ENCODE measurements at regions not wholly inside any gene's neighbourhood (a gene's known extent, or its start where the extent isn't known, plus 50 kb on each side); places are given as distances from the start of the nearest gene placed in this dataset.

GRCh38 chr4:93960450-93960849 lies 131.9 kb downstream of the ATOH1 start:
- TF ChIP-seq FOXM1 (IDR thresholded peaks at IDR 0.05; ENCODE audit: borderline replicate concordance) (no peak), PKNOX1 (IDR thresholded peaks at IDR 0.05) (no peak), BHLHE40 (IDR thresholded peaks at IDR 0.05; ENCODE audit: borderline replicate concordance) (no peak), TARDBP (IDR thresholded peaks at IDR 0.05) (no peak), SUZ12 (IDR thresholded peaks at IDR 0.05) (no peak), NFRKB (IDR thresholded peaks at IDR 0.05) (no peak), ZNF384 (IDR thresholded peaks at IDR 0.05) (no peak), L3MBTL2 (conservative IDR thresholded peaks at IDR 0.05) (no peak), CTBP1 (IDR thresholded peaks at IDR 0.05; ENCODE audit: borderline replicate concordance) (no peak)
- POLR2A ChIA-PET = no interaction called here
- no peak for DNase-seq (ENCODE audit: extremely low spot score)
- CTCF ChIA-PET = interaction anchor here (0.6 kb wide), 1 partner anchor 71 kb away, joined by 3 read pairs; no protein-coding TSS in a partner anchor

GRCh38 chr4:93960916-93961315 lies 132.4 kb downstream of the ATOH1 start:
- POLR2A ChIA-PET = no interaction called here
- DNase-seq (ENCODE audit: extremely low spot score) = no peak
- TF ChIP-seq ZNF384 (IDR thresholded peaks at IDR 0.05) (no peak), L3MBTL2 (conservative IDR thresholded peaks at IDR 0.05) (no peak)
- CTCF ChIA-PET = interaction anchor here (0.6 kb wide), 1 partner anchor 71 kb away, joined by 3 read pairs; no protein-coding TSS in a partner anchor

- TF ChIP-seq ZNF384 (IDR thresholded peaks at IDR 0.05) = no peak
- no peak for TF ChIP-seq ARNT (IDR thresholded peaks at IDR 0.05)
- TF ChIP-seq HDGF (IDR thresholded peaks at IDR 0.05; ENCODE audit: borderline replicate concordance) = no peak
- ChIA-PET CTCF (no interaction called here), POLR2A (no interaction called here)
- DNase-seq (ENCODE audit: extremely low spot score) = no peak
Measured at GRCh38 chr4:93981594-93981993, 153.0 kb downstream of the ATOH1 start.

- CTCF ChIA-PET = no interaction called here
- POLR2A ChIA-PET = no interaction called here
- no peak for DNase-seq (ENCODE audit: extremely low spot score)
- TF ChIP-seq ARNT (IDR thresholded peaks at IDR 0.05) = no peak
- no peak for TF ChIP-seq L3MBTL2 (conservative IDR thresholded peaks at IDR 0.05)
- no peak for TF ChIP-seq NFRKB (IDR thresholded peaks at IDR 0.05)
- TF ChIP-seq CTBP1 (IDR thresholded peaks at IDR 0.05; ENCODE audit: borderline replicate concordance) = no peak
- TF ChIP-seq TARDBP (IDR thresholded peaks at IDR 0.05) = no peak
- no peak for TF ChIP-seq SP1 (IDR thresholded peaks at IDR 0.05)
- TF ChIP-seq FOXM1 (IDR thresholded peaks at IDR 0.05; ENCODE audit: borderline replicate concordance) = no peak
- TF ChIP-seq LEF1 (IDR thresholded peaks at IDR 0.05; ENCODE audit: borderline replicate concordance) = no peak
- TF ChIP-seq SUZ12 (IDR thresholded peaks at IDR 0.05) = no peak
- no peak for TF ChIP-seq PKNOX1 (IDR thresholded peaks at IDR 0.05)
- TF ChIP-seq FOXA1 (IDR thresholded peaks at IDR 0.05) = no peak
- no peak for TF ChIP-seq FOXK2 (IDR thresholded peaks at IDR 0.05)
- no peak for TF ChIP-seq HDGF (IDR thresholded peaks at IDR 0.05; ENCODE audit: borderline replicate concordance)
Measured at GRCh38 chr4:93982255-93982654, 153.7 kb downstream of the ATOH1 start.

- POLR2A ChIA-PET = no interaction called here
Measured at GRCh38 chr4:93983140-93983539, 154.6 kb downstream of the ATOH1 start.

GRCh38 chr4:93994175-93994994 lies 165.8 kb downstream of the ATOH1 start:
- CTCF ChIA-PET = no interaction called here
- no peak for DNase-seq (ENCODE audit: extremely low spot score)
- POLR2A ChIA-PET = no interaction called here
- TF ChIP-seq BHLHE40 (IDR thresholded peaks at IDR 0.05; ENCODE audit: borderline replicate concordance) = no peak
- no peak for TF ChIP-seq CTBP1 (IDR thresholded peaks at IDR 0.05; ENCODE audit: borderline replicate concordance)
- TF ChIP-seq HDGF (IDR thresholded peaks at IDR 0.05; ENCODE audit: borderline replicate concordance) = no peak
- TF ChIP-seq SUZ12 (IDR thresholded peaks at IDR 0.05) = no peak
- TF ChIP-seq SP1 (IDR thresholded peaks at IDR 0.05) = no peak
- TF ChIP-seq L3MBTL2 (conservative IDR thresholded peaks at IDR 0.05) = no peak
- TF ChIP-seq FOXK2 (IDR thresholded peaks at IDR 0.05) = no peak
- TF ChIP-seq FOXA1 (IDR thresholded peaks at IDR 0.05) = no peak
- no peak for TF ChIP-seq PKNOX1 (IDR thresholded peaks at IDR 0.05)

More at GRCh38 chr4:93983140-93983539, 154.6 kb downstream of the ATOH1 start:
- no peak for DNase-seq (ENCODE audit: extremely low spot score)
- TF ChIP-seq SUZ12 (IDR thresholded peaks at IDR 0.05) = no peak
- TF ChIP-seq ZNF384 (IDR thresholded peaks at IDR 0.05) = no peak
- no peak for TF ChIP-seq CTBP1 (IDR thresholded peaks at IDR 0.05; ENCODE audit: borderline replicate concordance)
- TF ChIP-seq FOXA1 (IDR thresholded peaks at IDR 0.05) = no peak
- TF ChIP-seq SP1 (IDR thresholded peaks at IDR 0.05) = no peak
- CTCF ChIA-PET = no interaction called here

GRCh38 chr4:93996895-93997294 lies 168.3 kb downstream of the ATOH1 start:
- ChIA-PET POLR2A (no interaction called here), CTCF (no interaction called here)
- DNase-seq (ENCODE audit: extremely low spot score) = no peak
- no peak for TF ChIP-seq CTBP1 (IDR thresholded peaks at IDR 0.05; ENCODE audit: borderline replicate concordance)
- TF ChIP-seq LEF1 (IDR thresholded peaks at IDR 0.05; ENCODE audit: borderline replicate concordance) = no peak
- TF ChIP-seq ARNT (IDR thresholded peaks at IDR 0.05) = no peak
- no peak for TF ChIP-seq BHLHE40 (IDR thresholded peaks at IDR 0.05; ENCODE audit: borderline replicate concordance)
- TF ChIP-seq ELF4 (IDR thresholded peaks at IDR 0.05) = no peak
- TF ChIP-seq FOXM1 (IDR thresholded peaks at IDR 0.05; ENCODE audit: borderline replicate concordance) = no peak
- TF ChIP-seq FOXK2 (IDR thresholded peaks at IDR 0.05) = no peak
- no peak for TF ChIP-seq PKNOX1 (IDR thresholded peaks at IDR 0.05)
- TF ChIP-seq TARDBP (IDR thresholded peaks at IDR 0.05) = no peak
- no peak for TF ChIP-seq FOXA1 (IDR thresholded peaks at IDR 0.05)
- TF ChIP-seq SUZ12 (IDR thresholded peaks at IDR 0.05) = no peak
- no peak for TF ChIP-seq SP1 (IDR thresholded peaks at IDR 0.05)
- TF ChIP-seq L3MBTL2 (conservative IDR thresholded peaks at IDR 0.05) = no peak
